Neural progenitor cell (in vitro differentiated cells): ENCODE measurements at regions not wholly inside any gene's neighbourhood (a gene's known extent, or its start where the extent isn't known, plus 50 kb on each side); places are given as distances from the start of the nearest gene placed in this dataset.

Experiments used
- DNase-seq: peaks from one replicate; pipeline ENCODE4 v3.0.0-alpha.2; 2016; ENCODE audit warnings: low spot score
- H2AFZ ChIP-seq: fragments of 200-600 bp; sonication (generic); replicated peaks from 2 replicates; pipeline ENCODE4 v1.6.1; 2016; ENCODE audit warnings: antibody characterized with exemption
- H3F3A ChIP-seq: fragments of 200-600 bp; sonication (generic); 2 replicates; pipeline ENCODE4 v1.6.1; 2016; ENCODE audit warnings: antibody characterized with exemption, low read depth
- H3K27ac ChIP-seq: fragments of 200-600 bp; sonication (generic); 2 replicates; pipeline ENCODE4 v1.5.1; 2016; ENCODE audit warnings: mild to moderate bottlenecking
- H3K27me3 ChIP-seq: fragments of 200-600 bp; sonication (generic); 2 replicates; pipeline ENCODE4 v1.6.1; 2016; ENCODE audit warnings: mild to moderate bottlenecking, moderate library complexity
- H3K36me3 ChIP-seq: fragments of 200-600 bp; sonication (generic); 2 replicates; pipeline ENCODE4 v1.5.1; 2016
- H3K4me1 ChIP-seq: fragments of 200-600 bp; sonication (generic); 2 replicates; pipeline ENCODE4 v1.6.1; 2016; ENCODE audit warnings: mixed run types
- H3K4me2 ChIP-seq: fragments of 200-600 bp; sonication (generic); 2 replicates; pipeline ENCODE4 v1.6.1; 2016
- H3K4me3 ChIP-seq: fragments of 200-600 bp; sonication (generic); 2 replicates; pipeline ENCODE4 v1.5.1; 2016
- H3K79me2 ChIP-seq: fragments of 200-600 bp; sonication (generic); 2 replicates; pipeline ENCODE4 v1.6.1; 2016; ENCODE audit warnings: low read depth
- H3K9ac ChIP-seq: fragments of 200-600 bp; sonication (generic); 2 replicates; pipeline ENCODE4 v1.6.1; 2016
- H3K9me3 ChIP-seq: fragments of 200-600 bp; sonication (generic); 2 replicates; pipeline ENCODE4 v1.5.1; 2016; ENCODE audit warnings: low read depth
- H4K20me1 ChIP-seq: fragments of 200-600 bp; sonication (generic); 2 replicates; pipeline ENCODE4 v1.6.1; 2016; ENCODE audit warnings: low read depth
- H3K27ac Mint-ChIP-seq: 3 replicates; pipeline ENCODE4 v1.8.0; 2021; ENCODE audit warnings: mixed read lengths
- H3K27me3 Mint-ChIP-seq: 2 replicates; pipeline ENCODE4 v1.8.0; 2022; ENCODE audit warnings: low read depth, mild to moderate bottlenecking, inconsistent platforms, moderate library complexity, mixed read lengths; ENCODE audit not compliant: insufficient read depth
- H3K36me3 Mint-ChIP-seq: 3 replicates; pipeline ENCODE4 v1.8.0; 2021; ENCODE audit warnings: mixed read lengths
- H3K4me1 Mint-ChIP-seq: 3 replicates; pipeline ENCODE4 v1.8.0; 2021; ENCODE audit warnings: mixed read lengths
- H3K4me3 Mint-ChIP-seq: 3 replicates; pipeline ENCODE4 v1.8.0; 2021; ENCODE audit warnings: mild to moderate bottlenecking, moderate library complexity, mixed read lengths
- H3K9me3 Mint-ChIP-seq: 3 replicates; pipeline ENCODE4 v1.8.0; 2020; ENCODE audit warnings: mixed read lengths
- EZH2 ChIP-seq: fragments of 200-600 bp; sonication (generic); IDR thresholded peaks from 2 replicates; pipeline ENCODE4 v1.6.1; 2017; ENCODE audit warnings: antibody characterized with exemption, mild to moderate bottlenecking, moderate library complexity
- EZH2phosphoT487 ChIP-seq: fragments of 200-600 bp; sonication (generic); IDR thresholded peaks from 2 replicates; pipeline ENCODE4 v1.6.1; 2017; ENCODE audit warnings: antibody characterized with exemption
- TF ChIP-seq, protein P1 (sequence below): fragments of 200-600 bp; sonication (generic); IDR thresholded peaks from 2 replicates; pipeline ENCODE4 v1.5.1; 2017; ENCODE audit warnings: antibody characterized with exemption, mild to moderate bottlenecking

DNA sequence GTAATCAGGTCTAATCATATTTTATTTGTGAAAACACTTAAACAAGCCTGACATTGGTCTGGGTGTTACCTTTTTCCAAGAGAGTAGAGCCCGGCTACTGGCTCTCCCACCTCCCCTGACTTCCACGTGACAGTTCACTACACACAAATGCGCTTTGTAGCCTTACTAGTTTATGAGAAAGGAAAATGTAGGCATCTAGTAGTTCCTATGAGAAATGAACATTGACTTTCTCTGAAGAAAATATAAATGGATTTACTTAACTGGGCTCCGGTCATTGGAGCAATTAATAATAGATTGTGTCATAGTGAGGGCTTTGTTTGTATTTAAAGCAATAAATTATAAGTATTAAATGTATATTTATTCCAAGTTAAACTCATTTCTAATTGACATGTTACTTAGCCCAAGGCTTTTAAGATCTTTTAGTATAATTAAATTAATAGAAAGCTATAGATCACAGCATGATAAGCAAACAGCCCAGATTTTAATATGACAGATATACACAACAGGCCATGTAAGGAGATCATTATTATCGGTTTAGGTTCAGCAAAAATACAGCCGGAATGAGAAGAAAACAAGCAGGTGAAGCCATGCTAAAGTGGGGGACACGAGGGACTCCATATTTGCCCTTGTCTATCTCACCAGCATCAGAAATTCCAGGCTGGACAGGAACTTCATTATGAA is 756.5 kb upstream of the ADAMTS16 start:
- Histone ChIP-seq H3K79me2 (no peaks in the 10 kb centered on the region), H3K9ac (no peak overlapping the region), H3K9me3 (no peaks in the 10 kb centered on the region), H3K4me3 (no peak overlapping the region), H3K27me3 (no peaks in the 10 kb centered on the region), H3F3A (no peaks in the 10 kb centered on the region), H3K36me3 (no peaks in the 10 kb centered on the region), H3K4me2 (no peak overlapping the region), H4K20me1 (no peaks in the 10 kb centered on the region), H3K4me1 (no peaks in the 10 kb centered on the region), H3K27ac (no peak overlapping the region), H2AFZ (no peak overlapping the region)
- Mint-ChIP-seq H3K4me1 (no peaks in the 10 kb centered on the region), H3K9me3 (no peaks in the 10 kb centered on the region), H3K36me3 (no peaks in the 10 kb centered on the region), H3K27ac (no peak overlapping the region), H3K27me3 (no peaks in the 10 kb centered on the region), H3K4me3 (no peak overlapping the region)
- TF ChIP-seq, protein P1, sequence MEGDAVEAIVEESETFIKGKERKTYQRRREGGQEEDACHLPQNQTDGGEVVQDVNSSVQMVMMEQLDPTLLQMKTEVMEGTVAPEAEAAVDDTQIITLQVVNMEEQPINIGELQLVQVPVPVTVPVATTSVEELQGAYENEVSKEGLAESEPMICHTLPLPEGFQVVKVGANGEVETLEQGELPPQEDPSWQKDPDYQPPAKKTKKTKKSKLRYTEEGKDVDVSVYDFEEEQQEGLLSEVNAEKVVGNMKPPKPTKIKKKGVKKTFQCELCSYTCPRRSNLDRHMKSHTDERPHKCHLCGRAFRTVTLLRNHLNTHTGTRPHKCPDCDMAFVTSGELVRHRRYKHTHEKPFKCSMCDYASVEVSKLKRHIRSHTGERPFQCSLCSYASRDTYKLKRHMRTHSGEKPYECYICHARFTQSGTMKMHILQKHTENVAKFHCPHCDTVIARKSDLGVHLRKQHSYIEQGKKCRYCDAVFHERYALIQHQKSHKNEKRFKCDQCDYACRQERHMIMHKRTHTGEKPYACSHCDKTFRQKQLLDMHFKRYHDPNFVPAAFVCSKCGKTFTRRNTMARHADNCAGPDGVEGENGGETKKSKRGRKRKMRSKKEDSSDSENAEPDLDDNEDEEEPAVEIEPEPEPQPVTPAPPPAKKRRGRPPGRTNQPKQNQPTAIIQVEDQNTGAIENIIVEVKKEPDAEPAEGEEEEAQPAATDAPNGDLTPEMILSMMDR = no peak
- no peak for TF ChIP-seq EZH2
- TF ChIP-seq EZH2phosphoT487 = no peak
- no peak for DNase-seq

DNA sequence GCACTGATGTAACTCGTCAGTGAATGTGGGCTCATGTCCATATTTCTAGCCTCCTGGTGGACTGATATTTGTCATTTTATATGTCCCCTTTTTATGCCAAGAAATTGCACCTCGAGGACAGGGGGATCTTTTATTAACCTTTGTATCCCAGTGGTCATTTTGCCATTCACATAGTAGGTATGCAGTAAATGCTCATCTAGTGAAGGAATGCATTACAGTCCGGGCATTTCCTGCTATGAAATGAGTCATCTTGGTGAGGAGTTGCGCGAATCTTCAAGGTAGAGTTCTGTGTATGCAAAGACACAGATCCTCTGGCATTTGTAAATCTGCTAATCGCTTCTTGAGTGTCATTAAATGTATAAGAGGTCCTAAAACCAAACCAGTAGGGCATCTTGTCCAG is 755.5 kb upstream of the ADAMTS16 start:
- no peaks in the 10 kb centered on the region for H3K4me1 ChIP-seq
- H3K36me3 ChIP-seq = no peaks in the 10 kb centered on the region
- no peak overlapping the region for H3K4me3 Mint-ChIP-seq
- H3K27ac Mint-ChIP-seq = no peak overlapping the region
- DNase-seq = no peak
- H3K9me3 ChIP-seq = no peaks in the 10 kb centered on the region
- no peak overlapping the region for H3K9ac ChIP-seq
- H3K4me1 Mint-ChIP-seq = no peaks in the 10 kb centered on the region
- H4K20me1 ChIP-seq = no peaks in the 10 kb centered on the region
- H3K9me3 Mint-ChIP-seq = no peaks in the 10 kb centered on the region
- H3K27me3 ChIP-seq = no peaks in the 10 kb centered on the region
- H2AFZ ChIP-seq = no peak overlapping the region
- no peaks in the 10 kb centered on the region for H3K79me2 ChIP-seq
- no peak overlapping the region for H3K27ac ChIP-seq
- H3K27me3 Mint-ChIP-seq = no peaks in the 10 kb centered on the region
- H3K36me3 Mint-ChIP-seq = no peaks in the 10 kb centered on the region
- no peaks in the 10 kb centered on the region for H3F3A ChIP-seq
- H3K4me3 ChIP-seq = no peak overlapping the region
- no peak for TF ChIP-seq EZH2phosphoT487
- TF ChIP-seq, protein P1 = no peak
- TF ChIP-seq EZH2 = no peak
- H3K4me2 ChIP-seq = no peak overlapping the region

DNA sequence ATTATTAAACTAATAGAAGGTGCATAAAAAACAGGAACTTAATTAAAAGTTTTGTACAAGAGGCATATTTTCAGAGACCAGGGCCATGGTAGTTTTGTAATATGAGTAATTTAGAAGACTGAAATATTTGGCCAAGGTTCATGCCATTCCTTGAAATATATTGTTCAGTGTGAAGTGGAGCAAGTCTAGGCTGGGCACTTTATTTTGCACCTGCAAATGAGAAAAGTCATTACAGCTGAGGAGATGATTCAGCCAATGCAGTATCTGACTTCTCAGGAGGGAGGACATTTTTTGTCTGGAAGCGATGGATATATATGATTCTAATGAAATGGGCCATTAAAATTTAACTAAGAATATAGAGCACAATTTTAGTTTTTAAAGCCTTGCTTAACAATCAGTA is 754.0 kb upstream of the ADAMTS16 start:
- TF ChIP-seq, protein P1 = no peak
- TF ChIP-seq EZH2phosphoT487 (no peak), EZH2 (no peak)
- Histone ChIP-seq H2AFZ (no peak overlapping the region), H3K79me2 (no peaks in the 10 kb centered on the region)

More for the DNA sequence above, 754.0 kb upstream of the ADAMTS16 start:
- no peak overlapping the region for H3K27ac ChIP-seq
- no peak overlapping the region for H3K4me3 Mint-ChIP-seq
- no peaks in the 10 kb centered on the region for H3K27me3 ChIP-seq
- no peak overlapping the region for H3K9ac ChIP-seq
- no peaks in the 10 kb centered on the region for H4K20me1 ChIP-seq
- H3K9me3 Mint-ChIP-seq = no peaks in the 10 kb centered on the region
- no peaks in the 10 kb centered on the region for H3K4me1 Mint-ChIP-seq
- H3F3A ChIP-seq = no peaks in the 10 kb centered on the region
- H3K4me1 ChIP-seq = no peaks in the 10 kb centered on the region
- H3K4me3 ChIP-seq = no peak overlapping the region
- H3K36me3 Mint-ChIP-seq = no peaks in the 10 kb centered on the region
- no peaks in the 10 kb centered on the region for H3K9me3 ChIP-seq
- no peaks in the 10 kb centered on the region for H3K27me3 Mint-ChIP-seq
- H3K27ac Mint-ChIP-seq = no peak overlapping the region
- DNase-seq = no peak
- no peaks in the 10 kb centered on the region for H3K36me3 ChIP-seq
- no peak overlapping the region for H3K4me2 ChIP-seq
